GM19351 (cell line): ENCODE measurements at regions not wholly inside any gene's neighbourhood (a gene's known extent, or its start where the extent isn't known, plus 50 kb on each side); places are given as distances from the start of the nearest gene placed in this dataset.

Source experiments
- ATAC-seq: cut with Tn5 transposase; IDR thresholded peaks from one replicate; pipeline ENCODE4 v1.9.1; 2021; ENCODE audit warnings: mild to moderate bottlenecking, moderate library complexity; ENCODE audit not compliant: unreplicated experiment

DNA sequence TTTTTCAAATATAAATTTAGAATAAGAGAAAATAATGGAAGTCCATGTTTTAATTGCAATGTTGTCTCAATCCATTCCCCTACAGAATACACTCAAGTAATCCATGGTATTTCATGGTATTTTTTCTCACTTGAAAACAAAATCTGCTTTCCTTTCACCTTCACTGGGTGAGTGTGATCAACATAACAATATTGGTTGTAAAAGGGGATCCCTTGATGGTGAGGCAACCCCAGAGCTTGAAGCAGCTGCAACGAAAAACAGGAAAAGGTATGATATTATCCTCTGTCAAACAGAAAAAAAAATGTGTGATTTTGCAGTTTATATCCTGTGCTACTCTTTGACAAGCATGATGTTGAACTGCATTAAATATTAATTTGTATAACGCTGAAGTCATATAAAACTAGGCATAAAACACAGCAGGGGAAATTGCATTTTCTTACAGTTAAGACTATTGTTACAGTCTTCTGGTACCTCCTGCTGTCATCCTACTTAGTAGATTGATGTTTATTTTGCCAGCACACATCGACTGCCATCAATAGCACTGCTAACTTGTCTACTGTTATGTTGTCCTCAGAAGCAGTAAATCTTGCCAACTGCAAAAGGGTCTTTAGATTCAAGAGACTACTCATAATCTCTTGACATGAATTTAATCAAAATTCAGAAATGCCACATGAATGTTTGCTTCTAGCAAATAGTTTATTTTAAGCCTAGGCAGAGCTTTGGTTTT lies 373.1 kb upstream of the MIR17HG start:
- no peak for ATAC-seq

- no peak for ATAC-seq
Measured at GRCh38 chr13:90979059-90979458, 368.4 kb upstream of the MIR17HG start.

- ATAC-seq, result no peak
Measured at GRCh38 chr13:90984756-90985155, 362.7 kb upstream of the MIR17HG start.

DNA sequence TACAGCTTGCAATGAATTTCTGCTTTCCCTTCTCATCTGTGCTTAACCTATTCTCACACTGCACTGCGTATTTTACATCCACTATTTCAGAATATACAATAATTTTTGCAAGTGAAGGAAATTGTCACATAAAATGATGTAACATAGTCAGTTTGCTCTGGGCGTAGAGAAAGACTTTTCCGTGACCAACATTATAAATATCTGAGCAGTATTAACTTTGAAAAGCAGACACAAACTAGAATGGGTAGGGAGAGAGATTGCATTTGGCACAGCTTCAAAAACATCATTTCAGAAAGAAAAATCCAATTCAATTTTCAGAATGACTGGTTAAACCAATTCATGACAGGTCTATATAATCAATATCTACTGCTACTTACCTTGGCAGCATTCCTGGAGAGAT lies 352.5 kb upstream of the MIR17HG start:
- ATAC-seq, result no peak

DNA sequence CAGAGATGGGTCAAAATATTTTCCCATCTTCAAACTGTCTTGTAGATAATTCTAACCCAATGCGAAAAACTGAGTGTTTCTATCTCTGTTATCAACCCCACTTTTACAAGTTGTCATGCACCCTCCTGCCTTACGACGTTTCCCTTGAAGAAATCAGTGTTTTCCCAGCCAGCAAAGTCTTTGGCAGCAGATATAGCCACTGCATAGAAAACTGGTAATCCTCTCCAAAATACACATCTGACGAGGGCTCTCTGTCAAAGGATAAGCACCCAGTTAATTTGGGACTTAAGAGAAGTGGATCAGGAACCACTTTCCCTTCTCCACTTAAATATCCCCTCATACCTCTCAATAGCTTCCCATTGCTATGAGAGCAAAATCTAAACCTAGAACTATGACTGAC lies 351.9 kb upstream of the MIR17HG start:
- ATAC-seq, result no peak

DNA sequence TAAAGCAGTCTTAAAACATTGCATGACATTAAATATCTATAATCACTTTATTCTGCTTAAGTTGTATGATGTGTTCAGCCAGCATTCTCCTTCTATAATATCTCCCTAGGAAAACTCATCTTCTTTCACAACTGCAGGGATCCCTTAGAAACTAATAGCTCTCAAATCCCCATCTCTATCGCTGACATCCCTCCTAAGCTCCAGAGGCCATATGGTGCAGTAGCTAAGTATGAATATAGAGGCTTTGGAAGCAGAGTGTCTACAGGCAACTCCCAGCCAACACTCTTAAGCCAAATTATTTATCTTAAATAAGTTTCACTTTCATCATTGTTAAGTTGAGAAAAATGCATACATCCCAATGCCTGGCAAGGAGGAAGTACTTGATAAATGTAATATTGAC lies 349.5 kb upstream of the MIR17HG start:
- ATAC-seq, result no peak

GRCh38 chr13:90999401-90999800 lies 348.1 kb upstream of the MIR17HG start:
- no peak for ATAC-seq

- no peak for ATAC-seq
Measured at GRCh38 chr13:91001371-91001770, 346.1 kb upstream of the MIR17HG start.

GRCh38 chr13:91014696-91015095 lies 332.8 kb upstream of the MIR17HG start:
- ATAC-seq, result no peak

DNA sequence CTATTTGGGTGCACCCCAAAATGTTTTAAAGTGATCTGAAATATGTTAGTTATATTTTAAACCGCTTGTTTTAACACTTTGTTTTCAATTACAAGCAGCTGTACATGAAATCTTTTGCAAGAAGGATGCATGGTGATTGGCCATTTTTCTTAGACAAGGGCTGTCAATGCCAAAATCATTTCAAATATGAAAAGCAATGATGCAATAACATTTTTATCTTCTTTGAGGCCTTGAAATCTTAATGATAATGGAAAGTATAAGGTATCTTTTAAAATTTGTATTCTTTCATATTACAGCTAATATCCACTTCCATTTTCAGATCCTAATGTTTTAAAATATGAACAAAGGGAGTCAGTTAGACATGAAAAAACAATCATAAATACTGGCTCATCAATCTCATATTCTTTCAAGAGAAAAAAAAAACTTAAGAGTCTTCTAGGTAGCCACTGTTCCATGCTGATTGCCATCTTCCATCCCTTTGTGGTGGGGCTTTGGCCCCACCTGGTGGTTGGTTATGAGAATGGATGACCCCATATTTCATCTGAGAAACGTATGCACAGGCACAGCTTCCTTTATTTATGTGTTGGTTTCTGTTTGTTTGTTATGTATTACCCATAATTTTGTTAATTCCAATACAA lies 330.3 kb upstream of the MIR17HG start:
- ATAC-seq, result peak; percentile 99

GRCh38 chr13:91017669-91018053 lies 329.8 kb upstream of the MIR17HG start:
- ATAC-seq, result peak; percentile 26

GRCh38 chr13:91020461-91021034 lies 326.9 kb upstream of the MIR17HG start:
- no peak for ATAC-seq

DNA sequence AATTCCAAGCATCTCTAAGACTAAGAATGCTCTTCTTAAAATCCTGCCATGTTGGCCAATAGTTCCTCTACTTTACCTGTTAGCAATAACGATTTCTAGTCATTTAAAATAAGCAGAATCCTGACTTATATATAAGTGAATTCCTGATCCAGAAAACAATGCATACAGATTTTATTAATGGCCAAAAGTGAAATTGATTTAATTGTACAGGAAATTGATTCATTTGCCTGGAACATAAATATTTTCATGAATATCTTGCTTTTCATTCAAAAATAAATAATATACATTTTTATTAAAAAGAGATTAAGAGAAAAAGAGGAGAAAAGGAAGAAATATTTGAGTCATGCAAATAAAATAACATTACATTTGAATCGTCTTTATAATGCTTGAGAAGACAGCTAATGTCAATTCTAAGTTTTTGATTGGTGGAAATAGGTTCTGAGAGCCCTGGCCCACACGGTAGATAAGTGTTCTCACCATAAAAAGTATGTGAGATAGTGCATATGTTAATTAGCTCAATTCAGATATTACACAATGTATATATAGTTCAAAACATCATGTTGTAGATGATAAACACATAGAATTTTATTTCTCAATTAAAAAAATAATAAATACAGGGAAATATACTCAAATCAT lies 323.2 kb upstream of the MIR17HG start:
- ATAC-seq, result no peak

DNA sequence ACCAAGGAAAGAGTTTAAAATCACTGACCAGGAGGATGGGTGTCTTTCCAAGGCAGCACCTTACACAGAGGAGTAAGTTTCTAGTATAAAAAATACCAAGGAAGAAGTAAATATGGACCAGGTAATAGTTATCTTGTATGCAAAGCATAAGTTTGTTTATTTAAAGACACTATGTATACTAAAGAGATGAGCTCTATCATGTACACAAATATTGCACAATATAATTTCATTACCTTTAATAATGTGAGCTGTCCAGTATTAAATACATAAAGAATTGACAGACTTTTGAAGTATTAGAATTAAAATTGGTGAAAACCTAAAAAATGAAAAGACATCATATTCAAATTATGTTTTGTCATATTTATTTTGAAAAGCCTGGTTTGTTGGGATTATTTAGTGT lies 322.0 kb upstream of the MIR17HG start:
- no peak for ATAC-seq

DNA sequence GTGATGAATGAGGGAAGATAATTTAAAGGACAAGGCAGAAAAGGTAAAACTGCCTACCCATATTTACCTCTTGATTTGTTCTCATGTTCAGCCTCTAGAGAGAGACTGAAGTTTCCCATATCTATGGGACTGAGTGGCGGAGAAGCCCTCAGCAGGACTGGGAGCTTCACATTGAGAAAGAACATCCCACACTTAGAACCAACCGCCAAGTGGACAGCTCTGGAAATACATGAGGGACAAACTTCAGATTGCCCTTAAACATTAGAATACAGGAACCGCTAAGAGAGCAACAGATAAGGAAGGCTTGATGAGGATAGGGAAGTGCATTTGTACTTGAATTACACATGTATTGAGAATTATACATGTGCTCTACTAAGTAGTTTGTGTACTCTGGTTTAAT lies 316.0 kb upstream of the MIR17HG start:
- ATAC-seq, result no peak

GRCh38 chr13:91032104-91032503 lies 315.4 kb upstream of the MIR17HG start:
- ATAC-seq, result no peak

DNA sequence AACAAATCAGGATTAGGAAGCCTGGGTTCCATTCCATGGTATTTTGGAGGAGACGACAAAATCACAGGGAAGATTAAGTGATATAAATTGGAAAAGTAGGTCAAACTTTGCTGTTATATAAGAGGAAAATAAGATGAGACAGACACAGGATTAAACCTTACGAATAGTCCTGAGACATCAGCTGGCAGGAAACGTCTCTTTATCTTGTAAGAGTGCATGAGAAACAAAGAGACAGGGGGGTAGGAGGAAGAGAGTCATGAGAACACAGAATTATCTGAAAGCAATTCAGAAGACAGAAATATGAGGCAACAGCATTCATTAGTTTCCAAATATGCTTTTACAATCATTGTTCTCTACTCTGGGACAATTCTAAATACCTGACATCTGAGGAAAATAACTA lies 310.6 kb upstream of the MIR17HG start:
- no peak for ATAC-seq

DNA sequence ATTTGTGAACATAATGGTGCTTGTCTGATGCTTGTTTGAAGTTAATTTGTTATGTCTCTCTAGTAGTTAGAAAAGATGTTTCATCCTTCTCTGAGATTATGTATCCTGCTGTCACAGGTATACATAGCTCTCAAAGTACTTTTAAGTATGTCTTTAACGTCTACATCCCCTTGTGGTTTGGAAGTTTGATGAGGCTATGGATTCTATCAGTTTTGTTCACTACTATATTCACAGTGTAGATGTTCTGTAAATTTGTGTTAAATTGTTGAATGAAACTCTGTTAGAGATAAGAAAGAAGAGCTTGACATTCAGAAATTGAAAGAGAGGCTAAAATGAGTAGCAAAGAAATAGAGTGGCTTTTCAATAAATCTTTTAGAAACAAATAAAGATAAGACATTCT lies 304.6 kb upstream of the MIR17HG start:
- ATAC-seq, result no peak

GRCh38 chr13:91045351-91046034 lies 302.0 kb upstream of the MIR17HG start:
- peak; percentile 61 for ATAC-seq

DNA sequence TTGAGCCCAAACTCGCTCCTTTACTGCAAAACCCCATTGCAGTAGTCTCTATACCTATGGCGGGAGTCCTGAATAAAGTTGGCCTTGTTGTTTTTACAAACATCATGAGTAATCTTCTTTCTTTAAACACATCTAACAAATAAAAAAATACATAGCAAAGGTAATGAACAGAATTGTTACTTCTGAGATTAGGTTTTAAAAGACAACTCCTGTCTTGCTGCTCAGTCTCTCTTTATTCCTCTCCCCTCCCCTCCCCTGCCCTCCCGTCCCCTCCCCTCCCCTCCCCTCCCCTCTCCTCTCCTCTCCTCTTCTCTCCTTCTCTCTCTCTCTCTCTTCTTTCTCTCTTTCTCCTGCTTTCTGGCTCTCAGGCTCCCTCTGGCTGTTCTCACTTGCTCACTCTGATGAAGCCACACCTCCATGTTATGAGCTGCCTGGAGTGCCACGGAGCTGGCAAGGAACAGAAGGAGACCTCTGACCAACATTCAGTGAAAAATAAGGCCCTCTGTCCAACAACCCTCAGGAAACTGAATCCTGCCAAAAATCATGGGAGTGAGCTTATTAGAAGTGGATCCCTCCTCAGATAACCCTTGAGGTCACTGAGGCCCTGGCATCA lies 300.7 kb upstream of the MIR17HG start:
- no peak for ATAC-seq

GRCh38 chr13:91050970-91051369 lies 296.5 kb upstream of the MIR17HG start:
- no peak for ATAC-seq
